Activated naive CD8-positive, alpha-beta T cell treated with anti-CD3 and anti-CD28 coated beads, Interleukin-2, amount 50 U/mL, for 24 hours (primary cell): ENCODE measurements at regions not wholly inside any gene's neighbourhood (a gene's known extent, or its start where the extent isn't known, plus 50 kb on each side); places are given as distances from the start of the nearest gene placed in this dataset.

Source experiments
- ATAC-seq: fragments of 150-1000 bp; cut with Tn5 transposase; one replicate; pipeline ENCODE4 v1.10.0; 2021
- DNase-seq: peaks from one replicate; pipeline ENCODE4 v3.0.0; 2021
- H3K27ac Mint-ChIP-seq: one replicate; pipeline ENCODE4 v1.8.0; 2021; ENCODE audit warnings: mild to moderate bottlenecking, mixed read lengths
- H3K27me3 Mint-ChIP-seq: one replicate; pipeline ENCODE4 v1.8.0; 2021; ENCODE audit warnings: mixed read lengths
- H3K36me3 Mint-ChIP-seq: one replicate; pipeline ENCODE4 v1.8.0; 2021; ENCODE audit warnings: low read depth, mixed read lengths
- H3K4me1 Mint-ChIP-seq: one replicate; pipeline ENCODE4 v1.8.0; 2021; ENCODE audit warnings: mixed read lengths
- H3K4me3 Mint-ChIP-seq: one replicate; pipeline ENCODE4 v1.8.0; 2021; ENCODE audit warnings: mild to moderate bottlenecking, moderate library complexity, mixed read lengths
- H3K9me3 Mint-ChIP-seq: one replicate; pipeline ENCODE4 v1.8.0; 2021; ENCODE audit warnings: mixed read lengths

DNA sequence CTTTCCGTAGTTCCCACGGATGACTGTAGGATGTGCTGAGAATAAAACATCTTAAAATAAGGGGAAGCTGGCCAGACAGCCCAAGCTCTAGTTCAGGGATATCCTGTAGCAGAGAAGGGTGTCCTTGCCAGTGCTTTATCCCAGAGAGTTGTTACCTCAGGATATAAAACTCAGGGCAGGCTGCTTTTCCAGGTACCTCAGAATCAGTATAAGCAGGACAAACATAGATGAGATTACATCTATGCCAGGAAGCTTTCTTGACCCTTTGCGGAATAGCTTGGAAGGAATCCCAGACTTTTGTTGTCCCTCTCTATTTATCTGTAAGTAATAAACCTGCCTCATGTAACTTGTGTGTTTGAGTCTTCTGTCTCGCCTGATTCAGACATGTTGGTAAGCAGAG is 565.7 kb downstream of the PRDM9 start:
- H3K4me3 Mint-ChIP-seq, result no peak overlapping the region
- no peaks in the 10 kb centered on the region for H3K4me1 Mint-ChIP-seq
- ATAC-seq, result no peak
- H3K36me3 Mint-ChIP-seq, result no peaks in the 10 kb centered on the region
- peaks cover 17% of the 10 kb centered on the region for H3K9me3 Mint-ChIP-seq
- no peak overlapping the region for H3K27ac Mint-ChIP-seq
- no peak for DNase-seq
- no peaks in the 10 kb centered on the region for H3K27me3 Mint-ChIP-seq

DNA sequence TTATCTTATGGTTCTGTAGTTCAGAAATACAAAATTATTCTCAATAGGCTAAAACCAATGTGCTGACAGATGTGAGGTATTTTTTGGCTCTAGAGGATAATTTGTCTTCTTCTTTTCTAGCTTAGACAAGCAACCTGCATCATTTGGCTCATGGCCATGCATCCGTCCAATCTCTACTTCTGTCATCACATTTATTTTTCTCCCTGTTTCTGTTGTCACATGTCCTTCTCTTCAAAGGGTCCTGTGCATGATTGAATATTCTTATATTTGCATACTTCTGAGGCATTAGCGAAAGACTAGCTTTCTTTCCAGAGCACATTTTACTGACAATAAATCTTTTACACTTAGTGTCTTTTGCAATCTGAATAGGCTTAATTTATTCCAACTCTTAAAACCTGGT is 564.7 kb downstream of the CDH10 start:
- no peak overlapping the region for H3K27ac Mint-ChIP-seq
- no peak overlapping the region for H3K4me3 Mint-ChIP-seq
- no peaks in the 10 kb centered on the region for H3K4me1 Mint-ChIP-seq

DNA sequence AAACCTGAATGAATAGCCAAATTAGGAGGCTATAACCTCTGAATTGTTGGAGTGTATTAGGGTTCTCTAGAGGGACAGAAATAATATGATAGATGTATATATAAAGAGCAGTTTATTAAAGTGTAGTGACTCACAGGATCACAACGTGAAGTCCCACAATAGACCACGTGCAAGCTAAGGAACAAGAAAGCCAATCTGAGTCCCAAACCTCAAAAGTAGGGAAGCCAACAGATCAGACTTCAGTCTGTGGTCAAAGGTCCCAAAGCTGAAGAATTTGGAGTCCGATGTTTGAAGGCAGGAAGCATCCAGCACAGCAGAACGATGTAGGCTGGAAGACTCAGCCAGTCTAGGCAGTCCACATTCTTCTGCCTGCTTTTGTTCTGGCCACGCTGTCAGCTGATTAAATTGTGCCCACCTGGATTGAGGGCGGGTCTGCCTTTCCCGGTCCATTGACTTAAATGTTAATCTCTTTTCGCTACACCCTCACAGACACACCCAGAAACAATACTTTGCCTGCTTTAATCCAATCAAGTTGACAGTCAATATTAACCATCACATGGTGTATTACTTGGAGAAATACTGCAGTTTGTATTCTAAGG is 550.6 kb downstream of the CDH10 start:
- no peaks in the 10 kb centered on the region for H3K27me3 Mint-ChIP-seq
- no peak overlapping the region for H3K27ac Mint-ChIP-seq
- H3K4me3 Mint-ChIP-seq, result no peak overlapping the region
- DNase-seq (no peak), ATAC-seq (no peak)
- no peaks in the 10 kb centered on the region for H3K4me1 Mint-ChIP-seq
- no peaks in the 10 kb centered on the region for H3K36me3 Mint-ChIP-seq
- peaks cover 30% of the 10 kb centered on the region for H3K9me3 Mint-ChIP-seq

More for the DNA sequence above, 564.7 kb downstream of the CDH10 start:
- no peaks in the 10 kb centered on the region for H3K27me3 Mint-ChIP-seq
- H3K9me3 Mint-ChIP-seq, result peaks cover 9% of the 10 kb centered on the region
- ATAC-seq, result no peak
- no peaks in the 10 kb centered on the region for H3K36me3 Mint-ChIP-seq
- no peak for DNase-seq

- Mint-ChIP-seq H3K36me3 (no peaks in the 10 kb centered on the region), H3K27ac (no peak overlapping the region), H3K4me1 (no peaks in the 10 kb centered on the region), H3K9me3 (peaks cover 9% of the 10 kb centered on the region), H3K27me3 (no peaks in the 10 kb centered on the region), H3K4me3 (no peak overlapping the region)
- DNase-seq (no peak), ATAC-seq (no peak)
Measured at GRCh38 chr5:24102010-24102409, 542.8 kb downstream of the CDH10 start.

DNA sequence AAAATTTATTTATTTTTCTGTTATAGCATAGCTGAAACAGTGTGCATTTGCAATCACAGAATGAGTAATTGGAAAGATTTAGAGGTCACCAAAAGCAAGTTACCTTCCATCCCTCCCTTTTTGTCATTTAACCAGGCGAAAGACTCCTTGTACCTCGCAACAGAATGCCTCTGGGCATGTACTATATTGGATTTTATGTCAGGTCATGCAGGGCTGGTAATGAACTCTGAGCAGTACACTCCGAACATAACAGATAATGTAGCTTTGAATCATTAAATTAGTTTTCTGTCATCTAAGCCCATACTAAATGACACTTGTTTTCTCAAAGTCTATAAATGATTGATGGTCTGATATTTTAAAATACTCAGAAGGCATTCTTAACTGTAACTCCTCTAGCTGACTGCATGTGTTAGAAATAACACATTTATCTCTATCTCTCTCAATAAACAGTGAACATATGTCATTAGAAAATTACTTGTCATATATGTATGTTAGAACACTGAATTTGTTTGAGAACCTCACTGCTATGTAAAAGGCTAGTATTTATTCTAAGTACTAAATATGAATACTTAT is 541.2 kb downstream of the CDH10 start:
- Mint-ChIP-seq H3K9me3 (peaks cover 5% of the 10 kb centered on the region), H3K4me1 (no peaks in the 10 kb centered on the region), H3K36me3 (no peaks in the 10 kb centered on the region), H3K27me3 (no peaks in the 10 kb centered on the region), H3K27ac (no peak overlapping the region), H3K4me3 (no peak overlapping the region)
- no peak for DNase-seq
- no peak for ATAC-seq

DNA sequence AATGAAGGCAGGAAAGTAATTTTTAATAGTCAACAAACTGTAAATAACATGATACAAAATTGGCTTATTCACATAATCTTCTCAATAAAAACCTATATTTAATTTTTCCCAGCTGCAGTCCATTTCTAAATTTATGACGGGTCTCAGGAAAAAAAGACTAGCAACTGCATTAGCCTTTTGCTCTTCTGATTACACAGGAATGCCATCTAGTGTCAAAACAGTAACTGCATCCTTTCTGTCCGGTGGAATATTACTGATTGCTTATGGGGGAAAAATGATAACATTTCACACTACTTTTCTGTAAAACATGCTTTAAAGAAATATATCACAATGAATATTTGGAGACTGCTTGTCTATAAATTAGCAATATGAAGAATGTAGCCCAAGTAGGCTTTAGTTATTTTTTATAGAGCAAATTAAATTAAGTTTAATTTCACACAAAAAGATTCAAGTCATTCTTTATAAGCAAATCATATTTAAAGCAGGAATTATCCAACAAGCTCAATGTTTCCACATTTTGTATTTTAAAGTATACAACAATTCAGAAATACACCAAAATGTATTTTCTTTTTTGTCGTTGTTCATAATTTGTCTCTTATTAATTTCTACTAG is 534.7 kb downstream of the CDH10 start:
- Mint-ChIP-seq H3K4me1 (no peaks in the 10 kb centered on the region), H3K4me3 (no peak overlapping the region), H3K36me3 (no peaks in the 10 kb centered on the region), H3K27ac (no peak overlapping the region), H3K9me3 (peaks cover 8% of the 10 kb centered on the region), H3K27me3 (no peaks in the 10 kb centered on the region)
- DNase-seq, result no peak
- ATAC-seq, result no peak

- no peak overlapping the region for H3K4me3 Mint-ChIP-seq
- no peaks in the 10 kb centered on the region for H3K27me3 Mint-ChIP-seq
Measured at GRCh38 chr5:24112420-24112819, 532.4 kb downstream of the CDH10 start.

DNA sequence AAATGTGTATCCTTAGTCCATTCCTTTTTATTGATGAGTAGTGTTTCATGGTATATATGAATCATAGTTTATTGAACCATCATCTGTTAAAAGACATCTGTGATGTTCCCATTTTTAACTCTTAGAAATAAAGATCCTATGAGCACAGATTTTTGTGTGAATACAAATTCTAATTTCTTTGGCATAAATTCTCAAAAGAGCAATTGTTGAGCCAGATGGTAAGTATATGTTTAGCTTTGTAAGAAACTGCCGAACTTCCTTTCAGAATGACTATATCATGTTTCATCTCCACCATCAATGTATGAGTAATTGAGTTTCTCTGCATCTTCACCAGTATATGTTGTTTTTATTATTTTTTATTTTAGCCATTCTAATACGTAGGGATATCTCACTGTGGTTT is 526.4 kb downstream of the CDH10 start:
- Mint-ChIP-seq H3K4me1 (no peaks in the 10 kb centered on the region), H3K9me3 (peaks cover 34% of the 10 kb centered on the region), H3K27me3 (no peaks in the 10 kb centered on the region)

More at GRCh38 chr5:24112420-24112819, 532.4 kb downstream of the CDH10 start:
- Mint-ChIP-seq H3K27ac (no peak overlapping the region), H3K9me3 (peaks cover 24% of the 10 kb centered on the region), H3K36me3 (no peaks in the 10 kb centered on the region), H3K4me1 (no peaks in the 10 kb centered on the region)
- ATAC-seq, result no peak
- no peak for DNase-seq

GRCh38 chr5:24135536-24135935 is 509.2 kb downstream of the CDH10 start:
- DNase-seq, result no peak
- Mint-ChIP-seq H3K4me3 (no peak overlapping the region), H3K4me1 (no peaks in the 10 kb centered on the region), H3K27me3 (no peaks in the 10 kb centered on the region), H3K27ac (no peak overlapping the region), H3K9me3 (peaks cover 8% of the 10 kb centered on the region), H3K36me3 (no peaks in the 10 kb centered on the region)
- ATAC-seq, result no peak

More for the DNA sequence above, 526.4 kb downstream of the CDH10 start:
- no peaks in the 10 kb centered on the region for H3K36me3 Mint-ChIP-seq
- DNase-seq, result no peak
- no peak overlapping the region for H3K4me3 Mint-ChIP-seq
- no peak for ATAC-seq
- no peak overlapping the region for H3K27ac Mint-ChIP-seq

GRCh38 chr5:24141046-24141445 is 503.7 kb downstream of the CDH10 start:
- Mint-ChIP-seq H3K36me3 (no peaks in the 10 kb centered on the region), H3K9me3 (peaks cover 4% of the 10 kb centered on the region), H3K4me3 (no peak overlapping the region), H3K27ac (no peak overlapping the region), H3K4me1 (no peaks in the 10 kb centered on the region), H3K27me3 (no peaks in the 10 kb centered on the region)
- DNase-seq (no peak), ATAC-seq (no peak)

DNA sequence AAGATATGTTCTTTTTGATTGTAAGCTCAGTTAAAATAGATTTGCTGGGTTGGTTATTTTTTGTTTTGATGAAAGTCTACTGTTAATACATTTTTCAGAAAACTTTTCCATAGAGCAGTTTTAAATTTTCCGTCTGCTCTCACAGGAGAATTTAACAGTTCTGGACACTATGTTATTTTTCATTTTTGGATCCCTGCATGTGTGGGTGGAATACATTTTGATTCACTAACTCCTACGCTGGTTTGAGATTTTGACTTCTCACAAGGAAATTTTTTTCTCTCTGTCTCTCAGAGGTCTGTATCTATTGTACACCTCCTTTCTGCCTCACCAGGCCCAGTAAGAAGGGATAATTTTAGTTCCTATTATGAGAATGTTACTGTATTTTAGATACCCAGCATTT is 502.4 kb downstream of the CDH10 start:
- H3K27ac Mint-ChIP-seq, result no peak overlapping the region
- no peak for ATAC-seq
- no peak overlapping the region for H3K4me3 Mint-ChIP-seq
- H3K36me3 Mint-ChIP-seq, result no peaks in the 10 kb centered on the region
- no peak for DNase-seq
- no peaks in the 10 kb centered on the region for H3K4me1 Mint-ChIP-seq
- H3K27me3 Mint-ChIP-seq, result no peaks in the 10 kb centered on the region
- H3K9me3 Mint-ChIP-seq, result peaks cover 4% of the 10 kb centered on the region

- no peak for DNase-seq
- Mint-ChIP-seq H3K27me3 (no peaks in the 10 kb centered on the region), H3K27ac (no peak overlapping the region), H3K9me3 (peaks cover 10% of the 10 kb centered on the region), H3K4me3 (no peak overlapping the region), H3K4me1 (no peaks in the 10 kb centered on the region), H3K36me3 (no peaks in the 10 kb centered on the region)
- ATAC-seq, result no peak
Measured at GRCh38 chr5:24145806-24146205, 499.0 kb downstream of the CDH10 start.

DNA sequence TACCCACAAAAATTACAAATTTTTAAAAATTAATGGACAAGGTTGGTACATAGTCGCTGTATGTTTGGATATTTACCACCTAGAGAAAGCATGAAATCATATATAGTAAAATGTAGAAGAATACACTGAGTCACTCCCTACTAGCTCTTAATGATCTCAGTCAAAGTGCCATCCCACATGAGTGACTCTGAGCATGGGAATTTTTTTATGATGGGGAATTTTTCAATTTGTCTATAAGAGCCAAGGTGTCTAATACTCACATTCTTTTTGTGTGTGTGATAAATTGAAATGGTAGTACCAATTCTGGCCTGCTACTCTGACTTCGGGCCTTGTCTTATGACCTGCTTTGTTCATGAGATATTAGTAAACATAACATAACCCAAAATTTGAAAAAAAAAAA is 483.2 kb downstream of the CDH10 start:
- no peaks in the 10 kb centered on the region for H3K27me3 Mint-ChIP-seq
- H3K9me3 Mint-ChIP-seq, result peaks cover 27% of the 10 kb centered on the region
- H3K36me3 Mint-ChIP-seq, result no peaks in the 10 kb centered on the region
- no peaks in the 10 kb centered on the region for H3K4me1 Mint-ChIP-seq
- no peak overlapping the region for H3K4me3 Mint-ChIP-seq
- DNase-seq, result no peak
- no peak for ATAC-seq
- H3K27ac Mint-ChIP-seq, result no peak overlapping the region

DNA sequence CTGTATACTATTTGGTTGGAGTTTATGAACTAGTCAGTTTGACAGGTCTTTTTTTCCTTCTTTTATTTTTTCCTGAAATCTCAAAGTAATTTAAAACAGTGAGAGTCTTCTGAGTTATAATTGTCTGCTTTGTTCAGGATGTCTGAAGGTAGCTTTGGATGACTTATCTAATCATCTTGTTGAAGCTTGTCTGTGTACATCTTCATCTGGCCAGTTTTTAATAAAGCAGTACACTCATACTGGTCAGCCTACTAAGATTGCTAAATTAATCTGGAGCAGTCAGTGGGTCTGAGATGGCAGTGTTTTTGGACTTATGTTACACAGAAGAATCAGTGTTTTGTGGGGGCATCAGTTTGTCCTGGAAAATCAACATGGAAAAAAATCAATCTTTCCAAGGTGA is 482.4 kb downstream of the CDH10 start:
- no peak for DNase-seq
- Mint-ChIP-seq H3K27ac (no peak overlapping the region), H3K4me1 (no peaks in the 10 kb centered on the region), H3K27me3 (no peaks in the 10 kb centered on the region), H3K4me3 (no peak overlapping the region), H3K9me3 (peaks cover 26% of the 10 kb centered on the region), H3K36me3 (no peaks in the 10 kb centered on the region)
- ATAC-seq, result no peak

DNA sequence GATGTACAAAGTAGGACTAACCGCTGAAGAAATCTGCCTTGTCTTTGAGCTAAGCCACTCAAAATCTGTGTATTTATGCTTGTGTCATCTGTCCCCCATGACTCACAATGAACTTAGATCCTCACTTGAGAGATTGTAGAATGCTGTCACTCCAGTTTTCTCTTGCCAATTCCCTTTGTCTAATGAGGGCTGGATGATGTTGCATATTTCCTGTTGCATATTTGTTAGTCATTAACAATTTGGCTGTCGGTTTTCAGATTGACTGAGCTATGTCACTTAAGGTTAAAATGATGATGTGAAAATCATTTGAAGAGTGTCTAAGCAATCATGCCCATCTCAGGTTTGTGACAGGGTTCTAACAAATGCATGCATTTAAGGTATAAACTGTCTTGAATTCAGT is 481.7 kb downstream of the CDH10 start:
- Mint-ChIP-seq H3K9me3 (peaks cover 26% of the 10 kb centered on the region), H3K4me1 (no peaks in the 10 kb centered on the region), H3K27me3 (no peaks in the 10 kb centered on the region), H3K36me3 (no peaks in the 10 kb centered on the region), H3K4me3 (no peak overlapping the region), H3K27ac (no peak overlapping the region)
- ATAC-seq (no peak), DNase-seq (no peak)
